H1 (cell line): ENCODE measurements at regions not wholly inside any gene's neighbourhood (a gene's known extent, or its start where the extent isn't known, plus 50 kb on each side); places are given as distances from the start of the nearest gene placed in this dataset.

Source experiments
- SP1 ChIP-seq: IDR thresholded peaks from 2 replicates; pipeline ENCODE4 v1.6.1; 2011; ENCODE audit warnings: low read depth, low read length
- TAF1 ChIP-seq: IDR thresholded peaks from 2 replicates; pipeline ENCODE4 v1.6.1; 2011; ENCODE audit warnings: mild to moderate bottlenecking, low read depth, low read length
- TF ChIP-seq, protein P1 (sequence below), 3 experiments: IDR thresholded peaks; 1 replicate in 2 of 3; 2 replicates in 1 of 3; pipeline versions ENCODE4 v1.5.1 to v1.6.1; 2011; ENCODE audit warnings: low read length in 3 of 3, mild to moderate bottlenecking in 3 of 3, inconsistent platforms in 2 of 3, low read depth in 1 of 3, moderate library complexity in 1 of 3; ENCODE audit not compliant: insufficient read depth in 1 of 3; ENCODE audit errors: control extremely low read depth in 1 of 3

DNA sequence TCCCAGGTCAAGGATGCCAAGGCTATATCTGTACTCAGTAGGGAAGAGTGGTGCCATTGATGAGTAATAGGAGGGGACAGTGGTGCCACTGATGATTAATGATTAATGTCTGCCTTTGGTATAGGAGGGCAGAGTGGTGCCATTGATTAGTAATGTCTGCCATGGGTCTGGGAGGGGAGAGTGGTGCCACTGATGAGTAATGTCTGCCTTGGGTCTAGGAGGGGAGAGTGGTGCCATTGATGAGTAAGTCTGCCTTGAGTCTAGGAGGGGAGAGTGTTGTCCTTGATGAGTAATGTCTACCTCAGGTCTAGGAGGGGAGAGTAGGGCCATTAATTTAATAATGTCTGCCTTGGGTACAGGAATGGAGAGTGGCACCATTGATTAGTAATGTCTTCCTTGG lies 507.8 kb upstream of the EEF2KMT start:
- TF ChIP-seq, protein P1, sequence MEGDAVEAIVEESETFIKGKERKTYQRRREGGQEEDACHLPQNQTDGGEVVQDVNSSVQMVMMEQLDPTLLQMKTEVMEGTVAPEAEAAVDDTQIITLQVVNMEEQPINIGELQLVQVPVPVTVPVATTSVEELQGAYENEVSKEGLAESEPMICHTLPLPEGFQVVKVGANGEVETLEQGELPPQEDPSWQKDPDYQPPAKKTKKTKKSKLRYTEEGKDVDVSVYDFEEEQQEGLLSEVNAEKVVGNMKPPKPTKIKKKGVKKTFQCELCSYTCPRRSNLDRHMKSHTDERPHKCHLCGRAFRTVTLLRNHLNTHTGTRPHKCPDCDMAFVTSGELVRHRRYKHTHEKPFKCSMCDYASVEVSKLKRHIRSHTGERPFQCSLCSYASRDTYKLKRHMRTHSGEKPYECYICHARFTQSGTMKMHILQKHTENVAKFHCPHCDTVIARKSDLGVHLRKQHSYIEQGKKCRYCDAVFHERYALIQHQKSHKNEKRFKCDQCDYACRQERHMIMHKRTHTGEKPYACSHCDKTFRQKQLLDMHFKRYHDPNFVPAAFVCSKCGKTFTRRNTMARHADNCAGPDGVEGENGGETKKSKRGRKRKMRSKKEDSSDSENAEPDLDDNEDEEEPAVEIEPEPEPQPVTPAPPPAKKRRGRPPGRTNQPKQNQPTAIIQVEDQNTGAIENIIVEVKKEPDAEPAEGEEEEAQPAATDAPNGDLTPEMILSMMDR (IDR thresholded peaks at IDR 0.05; ENCODE audit: control extremely low read depth in 1 of 3, insufficient read depth in 1 of 3, low read depth in 1 of 3, low read length in 3 of 3), result no peak
- TF ChIP-seq SP1, result no peak
- no peak for TF ChIP-seq TAF1
